ENCODE measurements at regions not wholly inside any gene's neighbourhood (a gene's known extent, or its start where the extent isn't known, plus 50 kb on each side); places are given as distances from the start of the nearest gene placed in this dataset.

GRCh38 chr6:142683714-142684141 is 261.2 kb downstream of the HIVEP2 start:
- no peak for TF ChIP-seq CTCF (IDR thresholded peaks at IDR 0.05)
- no peak for TF ChIP-seq EZH2 (IDR thresholded peaks at IDR 0.05; ENCODE audit: borderline replicate concordance, insufficient read depth, low read depth, low read length, poor library complexity, severe bottlenecking)
